ENCODE measurements at regions not wholly inside any gene's neighbourhood (a gene's known extent, or its start where the extent isn't known, plus 50 kb on each side); places are given as distances from the start of the nearest gene placed in this dataset.
"Not testable (repeated sequence)": the region's sequence is repeated elsewhere in the genome, so short reads cannot be mapped to it uniquely, and the experiment has no call there.

DNA sequence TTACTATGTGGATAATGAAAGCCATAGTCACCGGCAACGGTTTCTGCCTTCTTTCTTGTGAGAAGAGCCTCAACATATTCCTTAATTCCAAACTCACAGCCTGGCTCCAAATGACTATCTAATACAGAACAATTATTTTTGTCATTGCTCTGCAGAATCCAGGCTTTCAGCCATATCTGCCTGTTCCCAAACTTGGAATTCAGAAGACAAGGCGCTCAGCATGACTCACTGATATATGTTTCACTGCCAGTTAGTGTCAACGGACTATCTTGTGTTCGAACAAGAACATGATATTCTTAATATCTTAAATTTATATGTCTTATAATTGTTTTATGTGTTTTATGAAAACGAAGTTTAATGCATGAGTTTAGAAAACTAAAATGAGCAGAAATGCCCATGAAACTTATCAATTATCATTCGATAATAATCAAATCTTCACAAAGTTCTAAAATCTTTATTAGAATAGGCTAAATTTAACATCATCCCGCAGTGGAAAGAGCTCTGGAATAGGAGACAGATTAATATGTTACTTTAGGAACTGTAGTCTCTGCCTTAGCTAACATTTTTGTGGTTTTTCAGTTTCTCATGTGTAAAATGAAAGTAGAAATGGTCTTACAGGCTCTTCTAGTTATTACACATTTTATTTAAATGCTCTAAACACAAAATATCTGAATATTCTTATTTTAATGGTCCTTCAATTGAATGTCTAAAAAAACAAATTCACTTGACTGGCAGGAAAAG lies 669.3 kb upstream of the GJE1 start:
- H3K9me3 ChIP-seq (replicated peaks; ENCODE audit: insufficient read depth, low read length), result no peaks in the 10 kb centered on the region
- TF ChIP-seq, protein P1, sequence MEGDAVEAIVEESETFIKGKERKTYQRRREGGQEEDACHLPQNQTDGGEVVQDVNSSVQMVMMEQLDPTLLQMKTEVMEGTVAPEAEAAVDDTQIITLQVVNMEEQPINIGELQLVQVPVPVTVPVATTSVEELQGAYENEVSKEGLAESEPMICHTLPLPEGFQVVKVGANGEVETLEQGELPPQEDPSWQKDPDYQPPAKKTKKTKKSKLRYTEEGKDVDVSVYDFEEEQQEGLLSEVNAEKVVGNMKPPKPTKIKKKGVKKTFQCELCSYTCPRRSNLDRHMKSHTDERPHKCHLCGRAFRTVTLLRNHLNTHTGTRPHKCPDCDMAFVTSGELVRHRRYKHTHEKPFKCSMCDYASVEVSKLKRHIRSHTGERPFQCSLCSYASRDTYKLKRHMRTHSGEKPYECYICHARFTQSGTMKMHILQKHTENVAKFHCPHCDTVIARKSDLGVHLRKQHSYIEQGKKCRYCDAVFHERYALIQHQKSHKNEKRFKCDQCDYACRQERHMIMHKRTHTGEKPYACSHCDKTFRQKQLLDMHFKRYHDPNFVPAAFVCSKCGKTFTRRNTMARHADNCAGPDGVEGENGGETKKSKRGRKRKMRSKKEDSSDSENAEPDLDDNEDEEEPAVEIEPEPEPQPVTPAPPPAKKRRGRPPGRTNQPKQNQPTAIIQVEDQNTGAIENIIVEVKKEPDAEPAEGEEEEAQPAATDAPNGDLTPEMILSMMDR (IDR thresholded peaks at IDR 0.05; ENCODE audit: low read length), result no peak
- no peak for TF ChIP-seq EZH2phosphoT487 (IDR thresholded peaks at IDR 0.05; ENCODE audit: low read length)
- no peak for TF ChIP-seq EZH2 (optimal IDR thresholded peaks at IDR 0.05; ENCODE audit: low read depth, low read length)
- H3K9me2 ChIP-seq (replicated peaks; ENCODE audit: insufficient read depth, low read length), result no peaks in the 10 kb centered on the region
- no peak overlapping the region for H3K4me3 ChIP-seq (ENCODE audit: low read length)
- no peaks in the 10 kb centered on the region for H3K36me3 ChIP-seq (replicated peaks; ENCODE audit: insufficient read depth, low read length)
- peaks cover 34% of the 10 kb centered on the region for H3K27me3 ChIP-seq (replicated peaks; ENCODE audit: insufficient read depth, low read length)
- DNase-seq, result peak; percentile 63
- no peak overlapping the region for H2AFZ ChIP-seq (ENCODE audit: low read length)
- H3K27ac ChIP-seq (ENCODE audit: low read length), result no peak overlapping the region
- no peaks in the 10 kb centered on the region for H3K79me2 ChIP-seq (ENCODE audit: low read length)
- H3K9ac ChIP-seq (ENCODE audit: low read length), result no peak overlapping the region
- H3K4me1 ChIP-seq (ENCODE audit: low read length), result peaks cover 14% of the 10 kb centered on the region
- 0 out of 2 replicates have a peak, but pooled peaks cover 8% of the 10 kb centered on the region for H3F3A ChIP-seq (ENCODE audit: insufficient read depth, low read length)
- H4K20me1 ChIP-seq (ENCODE audit: insufficient read depth, low read length), result no peaks in the 10 kb centered on the region
- peak overlapping the region; percentile 44; the same call in 1 of the 2 replicates for H3K4me2 ChIP-seq (ENCODE audit: low read depth, low read length)

DNA sequence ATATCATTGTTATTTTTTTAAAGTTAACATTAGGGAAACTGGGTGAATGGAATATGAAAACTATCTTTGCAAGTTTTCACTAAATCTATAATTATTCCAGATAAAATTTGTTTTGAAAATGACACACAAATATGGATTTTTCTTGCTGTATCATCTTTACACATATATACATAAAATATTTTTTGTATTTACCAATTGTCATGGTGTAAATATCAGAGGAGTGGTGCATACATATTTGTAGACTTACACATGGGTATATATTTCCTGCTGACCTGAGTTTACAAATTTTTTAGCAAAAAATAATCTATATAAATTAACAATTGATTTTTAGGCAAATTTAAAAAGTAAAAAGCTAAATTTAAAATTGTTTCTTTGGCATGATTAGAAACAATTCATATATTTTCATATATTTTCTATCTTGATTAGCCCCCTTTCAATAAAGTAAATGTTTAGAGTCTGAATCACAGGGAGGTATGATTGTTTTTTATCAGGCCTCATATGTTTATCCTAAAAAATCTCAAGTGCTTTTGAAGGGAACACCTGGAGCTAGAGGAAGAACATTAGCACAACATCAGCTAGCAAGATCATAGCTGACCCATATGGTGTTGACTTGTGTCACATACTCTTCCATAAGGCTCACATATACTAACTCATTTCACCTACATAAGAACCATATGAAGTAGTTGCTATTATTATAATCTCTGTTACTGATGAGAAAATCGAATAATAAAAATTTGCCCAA lies 671.8 kb upstream of the GJE1 start:
- H3K9ac ChIP-seq (ENCODE audit: low read length), result no peak overlapping the region
- H3K36me3 ChIP-seq (replicated peaks; ENCODE audit: insufficient read depth, low read length), result no peaks in the 10 kb centered on the region
- peaks cover 5% of the 10 kb centered on the region; the same call in 1 of the 2 replicates for H3K4me1 ChIP-seq (ENCODE audit: low read length)
- H3K4me2 ChIP-seq (ENCODE audit: low read depth, low read length), result no peak overlapping the region
- no peak overlapping the region for H2AFZ ChIP-seq (ENCODE audit: low read length)
- no peaks in the 10 kb centered on the region for H3K9me3 ChIP-seq (replicated peaks; ENCODE audit: insufficient read depth, low read length)
- no peak for DNase-seq
- H3F3A ChIP-seq (ENCODE audit: insufficient read depth, low read length), result 0 out of 2 replicates have a peak, but pooled peaks cover 4% of the 10 kb centered on the region
- H3K27ac ChIP-seq (ENCODE audit: low read length), result no peak overlapping the region
- no peaks in the 10 kb centered on the region for H3K79me2 ChIP-seq (ENCODE audit: low read length)
- no peaks in the 10 kb centered on the region for H3K9me2 ChIP-seq (replicated peaks; ENCODE audit: insufficient read depth, low read length)
- TF ChIP-seq EZH2 (optimal IDR thresholded peaks at IDR 0.05; ENCODE audit: low read depth, low read length), result no peak
- TF ChIP-seq, protein P1 (IDR thresholded peaks at IDR 0.05; ENCODE audit: low read length), result no peak
- no peak for TF ChIP-seq EZH2phosphoT487 (IDR thresholded peaks at IDR 0.05; ENCODE audit: low read length)
- no peak overlapping the region for H3K4me3 ChIP-seq (ENCODE audit: low read length)
- H3K27me3 ChIP-seq (replicated peaks; ENCODE audit: insufficient read depth, low read length), result peaks cover 15% of the 10 kb centered on the region; the same call in 1 of the 2 replicates
- H4K20me1 ChIP-seq (ENCODE audit: insufficient read depth, low read length), result no peaks in the 10 kb centered on the region

DNA sequence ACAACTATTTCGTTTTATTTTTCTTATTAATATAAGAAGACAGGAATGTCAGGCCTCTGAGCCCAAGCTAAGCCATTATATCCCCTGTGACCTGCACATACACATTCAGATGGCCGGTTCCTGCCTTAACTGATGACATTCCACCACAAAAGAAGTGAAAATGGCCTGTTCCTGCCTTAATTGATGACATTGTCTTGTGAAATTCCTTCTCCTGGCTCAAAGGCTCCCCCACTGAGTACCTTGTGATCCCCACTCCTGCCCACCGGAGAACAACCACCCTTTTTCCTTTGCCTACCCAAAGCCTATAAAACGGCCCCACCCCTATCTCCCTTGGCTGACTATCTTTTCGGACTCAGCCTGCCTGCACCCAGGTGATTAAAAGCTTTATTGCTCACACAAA lies 672.5 kb upstream of the GJE1 start:
- H3K27ac ChIP-seq (ENCODE audit: low read length); H3K4me2 ChIP-seq (ENCODE audit: low read depth, low read length); H3F3A ChIP-seq (ENCODE audit: insufficient read depth, low read length); H3K4me1 ChIP-seq (ENCODE audit: low read length); H2AFZ ChIP-seq (ENCODE audit: low read length); H3K27me3 ChIP-seq (replicated peaks; ENCODE audit: insufficient read depth, low read length); DNase-seq; H3K9ac ChIP-seq (ENCODE audit: low read length); H3K9me2 ChIP-seq (replicated peaks; ENCODE audit: insufficient read depth, low read length); H3K9me3 ChIP-seq (replicated peaks; ENCODE audit: insufficient read depth, low read length); H4K20me1 ChIP-seq (ENCODE audit: insufficient read depth, low read length); H3K36me3 ChIP-seq (replicated peaks; ENCODE audit: insufficient read depth, low read length); H3K79me2 ChIP-seq (ENCODE audit: low read length); H3K4me3 ChIP-seq (ENCODE audit: low read length): not testable (repeated sequence)

DNA sequence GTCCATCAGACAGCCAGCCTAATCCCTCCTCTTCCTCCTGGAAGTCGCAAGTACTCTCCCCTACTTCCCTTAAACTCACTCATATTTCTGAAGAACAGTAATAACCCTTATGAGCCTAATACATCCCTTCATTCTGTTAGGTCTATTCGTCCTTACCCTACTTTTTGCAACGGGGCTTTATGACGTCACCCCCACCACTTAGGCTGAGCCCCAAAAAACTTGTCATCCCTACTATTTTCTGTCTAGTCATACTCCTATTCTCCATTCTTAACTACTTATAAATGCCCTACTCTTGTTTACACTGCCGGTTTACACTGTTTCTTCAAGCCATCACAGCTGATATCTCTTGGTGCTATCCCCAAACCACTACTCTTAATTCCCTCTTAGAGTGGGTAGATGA lies 674.7 kb upstream of the GJE1 start:
- not testable (repeated sequence) for H3K9ac ChIP-seq (ENCODE audit: low read length); H3F3A ChIP-seq (ENCODE audit: insufficient read depth, low read length); H3K9me3 ChIP-seq (replicated peaks; ENCODE audit: insufficient read depth, low read length); H2AFZ ChIP-seq (ENCODE audit: low read length); H3K9me2 ChIP-seq (replicated peaks; ENCODE audit: insufficient read depth, low read length); DNase-seq; H3K4me3 ChIP-seq (ENCODE audit: low read length); H4K20me1 ChIP-seq (ENCODE audit: insufficient read depth, low read length); H3K4me2 ChIP-seq (ENCODE audit: low read depth, low read length); H3K36me3 ChIP-seq (replicated peaks; ENCODE audit: insufficient read depth, low read length); H3K27me3 ChIP-seq (replicated peaks; ENCODE audit: insufficient read depth, low read length); H3K27ac ChIP-seq (ENCODE audit: low read length); H3K4me1 ChIP-seq (ENCODE audit: low read length); H3K79me2 ChIP-seq (ENCODE audit: low read length)
